KMS-11 (cell line): ENCODE measurements at regions not wholly inside any gene's neighbourhood (a gene's known extent, or its start where the extent isn't known, plus 50 kb on each side); places are given as distances from the start of the nearest gene placed in this dataset.
A peak's percentile ranks its signal among the peaks of the same experiment; 100 is the strongest.

Source experiments
- H2AFZ ChIP-seq: fragments of 200-600 bp; sonication (generic); 2 replicates; pipeline ENCODE4 v1.6.1; 2016; ENCODE audit warnings: antibody characterized with exemption, mixed run types, low read depth
- H3K27ac ChIP-seq: fragments of 200-600 bp; sonication (generic); 2 replicates; pipeline ENCODE4 v1.6.1; 2016; ENCODE audit warnings: mild to moderate bottlenecking, mixed run types
- H3K27me3 ChIP-seq: fragments of 200-600 bp; sonication (generic); 2 replicates; pipeline ENCODE4 v1.6.1; 2017; ENCODE audit warnings: mild to moderate bottlenecking, low read depth, mixed run types, moderate library complexity; ENCODE audit not compliant: insufficient read depth
- H3K36me3 ChIP-seq: fragments of 200-600 bp; sonication (generic); 2 replicates; pipeline ENCODE4 v1.6.1; 2017; ENCODE audit warnings: mild to moderate bottlenecking, mixed run types; ENCODE audit not compliant: insufficient read depth
- H3K4me1 ChIP-seq: fragments of 200-600 bp; sonication (generic); 2 replicates; pipeline ENCODE4 v1.6.1; 2016; ENCODE audit warnings: mild to moderate bottlenecking, low read depth, mixed run types; ENCODE audit not compliant: poor library complexity, severe bottlenecking
- H3K4me2 ChIP-seq: fragments of 200-600 bp; sonication (generic); 2 replicates; pipeline ENCODE4 v1.7.0; 2016; ENCODE audit warnings: mild to moderate bottlenecking, mixed run types
- H3K4me3 ChIP-seq: fragments of 200-600 bp; sonication (generic); IDR thresholded peaks from 2 replicates; pipeline ENCODE4 v1.6.1; 2017; ENCODE audit warnings: low read depth, low read length, mixed read lengths; ENCODE audit not compliant: insufficient read depth
- H3K79me2 ChIP-seq: fragments of 200-600 bp; sonication (generic); 2 replicates; pipeline ENCODE4 v1.6.1; 2016; ENCODE audit warnings: low read depth, mixed run types; ENCODE audit not compliant: insufficient read depth
- H3K9ac ChIP-seq: fragments of 200-600 bp; sonication (generic); 2 replicates; pipeline ENCODE4 v1.6.1; 2016; ENCODE audit warnings: mild to moderate bottlenecking, mixed run types
- H4K20me1 ChIP-seq: fragments of 200-600 bp; sonication (generic); 2 replicates; pipeline ENCODE4 v1.6.1; 2016; ENCODE audit warnings: mild to moderate bottlenecking, mixed run types; ENCODE audit not compliant: insufficient read depth
- CTCF ChIP-seq: fragments of 200-600 bp; sonication (generic); conservative IDR thresholded peaks from 2 replicates; pipeline ENCODE4 v1.6.1; 2017; ENCODE audit warnings: low read depth, mild to moderate bottlenecking, antibody characterized with exemption, low read length, moderate library complexity, mixed read lengths

- no peaks in the 10 kb centered on the region for H3K27me3 ChIP-seq
- no peak overlapping the region for H3K9ac ChIP-seq
- no peak overlapping the region for H3K4me2 ChIP-seq
- no peaks in the 10 kb centered on the region for H3K36me3 ChIP-seq
- H3K4me3 ChIP-seq: no peak overlapping the region
- peaks cover 6% of the 10 kb centered on the region for H3K4me1 ChIP-seq
- no peak overlapping the region for H2AFZ ChIP-seq
- H3K27ac ChIP-seq: no peak overlapping the region
- H4K20me1 ChIP-seq: no peaks in the 10 kb centered on the region
- no peak for TF ChIP-seq CTCF
- no peaks in the 10 kb centered on the region for H3K79me2 ChIP-seq
Measured at GRCh38 chr6:137315081-137315480, 95.9 kb upstream of the IFNGR1 start.

GRCh38 chr6:137313928-137314855 lies 95.0 kb upstream of the IFNGR1 start:
- Histone ChIP-seq H3K9ac (no peak overlapping the region), H2AFZ (peak overlapping the region; percentile 27; the same call in 1 of the 2 replicates), H3K27me3 (no peaks in the 10 kb centered on the region), H3K27ac (no peak overlapping the region), H3K4me3 (no peak overlapping the region), H3K36me3 (no peaks in the 10 kb centered on the region), H3K79me2 (no peaks in the 10 kb centered on the region), H4K20me1 (no peaks in the 10 kb centered on the region), H3K4me1 (peaks cover 6% of the 10 kb centered on the region), H3K4me2 (peak overlapping the region; percentile 5; the same call in 1 of the 2 replicates)
- TF ChIP-seq CTCF: peak; percentile 92

GRCh38 chr6:137313211-137313610 lies 94.0 kb upstream of the IFNGR1 start:
- Histone ChIP-seq H3K79me2 (no peaks in the 10 kb centered on the region), H4K20me1 (no peaks in the 10 kb centered on the region), H3K4me1 (peaks cover 9% of the 10 kb centered on the region), H3K36me3 (no peaks in the 10 kb centered on the region), H3K4me2 (no peak overlapping the region), H3K9ac (no peak overlapping the region), H3K27me3 (no peaks in the 10 kb centered on the region), H3K4me3 (no peak overlapping the region), H2AFZ (no peak overlapping the region), H3K27ac (no peak overlapping the region)
- no peak for TF ChIP-seq CTCF

- Histone ChIP-seq H2AFZ (no peak overlapping the region), H4K20me1 (no peaks in the 10 kb centered on the region), H3K4me2 (no peak overlapping the region), H3K79me2 (no peaks in the 10 kb centered on the region), H3K4me3 (no peak overlapping the region), H3K27me3 (no peaks in the 10 kb centered on the region), H3K4me1 (peaks cover 9% of the 10 kb centered on the region), H3K9ac (no peak overlapping the region), H3K27ac (no peak overlapping the region), H3K36me3 (no peaks in the 10 kb centered on the region)
- TF ChIP-seq CTCF: no peak
Measured at GRCh38 chr6:137311940-137312339, 92.8 kb upstream of the IFNGR1 start.
